ENCODE measurements at regions not wholly inside any gene's neighbourhood (a gene's known extent, or its start where the extent isn't known, plus 50 kb on each side); places are given as distances from the start of the nearest gene placed in this dataset.

DNA sequence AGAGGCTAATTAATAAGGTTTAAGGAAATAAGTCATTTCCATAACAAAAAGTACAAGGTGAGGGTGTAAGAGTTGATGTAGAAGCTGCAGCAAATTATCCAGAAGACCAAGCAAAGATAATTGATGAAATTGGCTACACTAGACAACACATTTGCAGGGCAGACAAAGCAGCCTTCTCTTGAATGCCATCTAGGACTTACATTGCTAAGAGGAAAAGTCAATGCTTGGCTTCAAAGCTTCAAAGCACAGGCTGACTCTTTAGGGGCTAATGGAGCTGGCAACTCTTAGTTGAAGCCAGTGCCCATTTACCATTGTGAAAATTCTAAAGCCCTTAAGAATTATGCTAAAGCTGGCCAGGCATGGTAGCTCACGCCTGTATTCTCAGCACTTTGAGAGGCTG, 728.6 kb upstream of the KLHL29 start:
- H3K4me1 ChIP-seq: no peaks in the 10 kb centered on the region
- no peak overlapping the region for H3K4me3 Mint-ChIP-seq (ENCODE audit: unreplicated experiment)
- no TSS peak for BruUV-seq (replicated peaks)
- no peaks in the 10 kb centered on the region for H3K9me3 Mint-ChIP-seq (ENCODE audit: unreplicated experiment)
- intact Hi-C loops (cut with micrococcal nuclease; ENCODE audit: unreplicated experiment): no loop called here
- no peak for TF ChIP-seq CTCF (IDR thresholded peaks at IDR 0.05; ENCODE audit: insufficient read depth in 1 of 2, low read depth in 1 of 2, low read length in 1 of 2, severe bottlenecking in 1 of 2, unreplicated experiment in 1 of 2)
- H3K4me1 Mint-ChIP-seq (ENCODE audit: low read depth, unreplicated experiment): peaks cover 7% of the 10 kb centered on the region
- DNase-seq: no peak
- H3K4me3 ChIP-seq (ENCODE audit: low read depth, low read length): no peak overlapping the region
- CTCF ChIA-PET: no interaction called here
- POLR2A ChIA-PET: no interaction called here
- H3K27ac Mint-ChIP-seq (ENCODE audit: unreplicated experiment): no peak overlapping the region
- no peaks in the 10 kb centered on the region for H3K27me3 ChIP-seq (replicated peaks; ENCODE audit: control insufficient read depth, insufficient read depth, low read length)
- no peaks in the 10 kb centered on the region for H3K9me3 ChIP-seq
- no peaks in the 10 kb centered on the region for H3K36me3 Mint-ChIP-seq (ENCODE audit: insufficient read depth, unreplicated experiment)
- no peaks in the 10 kb centered on the region for H3K27me3 Mint-ChIP-seq (ENCODE audit: insufficient read depth, unreplicated experiment)
- H3K36me3 ChIP-seq (ENCODE audit: control insufficient read depth, insufficient read depth, low read length): no peaks in the 10 kb centered on the region

- Mint-ChIP-seq H3K27me3 (ENCODE audit: insufficient read depth, unreplicated experiment) (peaks cover 6% of the 10 kb centered on the region), H3K36me3 (ENCODE audit: insufficient read depth, unreplicated experiment) (no peaks in the 10 kb centered on the region), H3K4me1 (ENCODE audit: low read depth, unreplicated experiment) (no peaks in the 10 kb centered on the region), H3K27ac (ENCODE audit: unreplicated experiment) (no peak overlapping the region), H3K4me3 (ENCODE audit: unreplicated experiment) (no peak overlapping the region), H3K9me3 (ENCODE audit: unreplicated experiment) (no peaks in the 10 kb centered on the region)
- intact Hi-C loops (cut with micrococcal nuclease; ENCODE audit: unreplicated experiment): no loop called here
- TF ChIP-seq CTCF (IDR thresholded peaks at IDR 0.05; ENCODE audit: insufficient read depth in 1 of 2, low read depth in 1 of 2, low read length in 1 of 2, severe bottlenecking in 1 of 2, unreplicated experiment in 1 of 2): no peak
- POLR2A ChIA-PET: no interaction called here
- CTCF ChIA-PET: no interaction called here
- Histone ChIP-seq H3K4me3 (ENCODE audit: low read depth, low read length) (no peak overlapping the region), H3K27me3 (replicated peaks; ENCODE audit: control insufficient read depth, insufficient read depth, low read length) (no peaks in the 10 kb centered on the region), H3K36me3 (ENCODE audit: control insufficient read depth, insufficient read depth, low read length) (no peaks in the 10 kb centered on the region), H3K4me1 (no peaks in the 10 kb centered on the region), H3K9me3 (no peaks in the 10 kb centered on the region)
- BruUV-seq (replicated peaks): no TSS peak
- DNase-seq: no peak
Observed at GRCh38 chr2:22673529-22673928, 711.5 kb upstream of the KLHL29 start.

- no peaks in the 10 kb centered on the region for H3K27me3 ChIP-seq (replicated peaks; ENCODE audit: control insufficient read depth, insufficient read depth, low read length)
- no peaks in the 10 kb centered on the region for H3K9me3 Mint-ChIP-seq (ENCODE audit: unreplicated experiment)
- no peaks in the 10 kb centered on the region for H3K9me3 ChIP-seq
- H3K4me3 Mint-ChIP-seq (ENCODE audit: unreplicated experiment): no peak overlapping the region
- no peak for TF ChIP-seq CTCF (IDR thresholded peaks at IDR 0.05; ENCODE audit: insufficient read depth in 1 of 2, low read depth in 1 of 2, low read length in 1 of 2, severe bottlenecking in 1 of 2, unreplicated experiment in 1 of 2)
- H3K36me3 ChIP-seq (ENCODE audit: control insufficient read depth, insufficient read depth, low read length): no peaks in the 10 kb centered on the region
- no peak overlapping the region for H3K27ac Mint-ChIP-seq (ENCODE audit: unreplicated experiment)
- H3K36me3 Mint-ChIP-seq (ENCODE audit: insufficient read depth, unreplicated experiment): no peaks in the 10 kb centered on the region
- ChIA-PET POLR2A (no interaction called here), CTCF (no interaction called here)
- intact Hi-C loops (cut with micrococcal nuclease; ENCODE audit: unreplicated experiment): no loop called here
- no TSS peak for BruUV-seq (replicated peaks)
- H3K4me1 ChIP-seq: no peaks in the 10 kb centered on the region
- no peaks in the 10 kb centered on the region for H3K27me3 Mint-ChIP-seq (ENCODE audit: insufficient read depth, unreplicated experiment)
- H3K4me1 Mint-ChIP-seq (ENCODE audit: low read depth, unreplicated experiment): no peaks in the 10 kb centered on the region
- DNase-seq: no peak
- no peak overlapping the region for H3K4me3 ChIP-seq (ENCODE audit: low read depth, low read length)
Observed at GRCh38 chr2:22683914-22684313, 701.1 kb upstream of the KLHL29 start.

Data from Caco-2 (cell line).